ENCODE measurements at regions not wholly inside any gene's neighbourhood (a gene's known extent, or its start where the extent isn't known, plus 50 kb on each side); places are given as distances from the start of the nearest gene placed in this dataset.

- H3K36me3 ChIP-seq (replicated peaks in 1 of 2; ENCODE audit: insufficient read depth in 1 of 2, low read depth in 2 of 2), result no peaks in the 10 kb centered on the region
- H3K27me3 ChIP-seq, result no peaks in the 10 kb centered on the region
- intact Hi-C loops (cut with DNase I), result no loop called here
- no peak for ATAC-seq
- H3K9me3 ChIP-seq, result no peaks in the 10 kb centered on the region
- WGBS, 2 donors, result 92 to 100% methylated on average over 1 of the region's 1 CpG
- H3K27ac ChIP-seq, result no peak overlapping the region
- no peaks in the 10 kb centered on the region for H3K4me1 ChIP-seq
- H3K4me3 ChIP-seq, result no peak overlapping the region
- TF ChIP-seq CTCF (IDR thresholded peaks at IDR 0.05) (no peak), POLR2A (IDR thresholded peaks at IDR 0.05) (no peak)
- no peak for DNase-seq
Measured at GRCh38 chr12:77777274-77777673, 53.4 kb upstream of the NAV3 start.

- H3K36me3 ChIP-seq (replicated peaks in 1 of 2; ENCODE audit: insufficient read depth in 1 of 2, low read depth in 2 of 2), result no peaks in the 10 kb centered on the region
- no peak overlapping the region for H3K4me3 ChIP-seq
- intact Hi-C loops (cut with DNase I), result no loop called here
- WGBS, 2 donors, result 67 to 73% methylated on average over 5 of the region's 5 CpGs
- H3K9me3 ChIP-seq, result no peaks in the 10 kb centered on the region
- no peak for TF ChIP-seq POLR2A (IDR thresholded peaks at IDR 0.05)
- no peak for TF ChIP-seq CTCF (IDR thresholded peaks at IDR 0.05)
- ATAC-seq, result no peak
- no peaks in the 10 kb centered on the region for H3K4me1 ChIP-seq
- no peak overlapping the region for H3K27ac ChIP-seq
- DNase-seq, result no peak
- H3K27me3 ChIP-seq, result no peaks in the 10 kb centered on the region
Measured at GRCh38 chr12:77774761-77775160, 55.9 kb upstream of the NAV3 start.

GRCh38 chr12:77772676-77773298, 57.9 kb upstream of the NAV3 start:
- TF ChIP-seq CTCF (IDR thresholded peaks at IDR 0.05) (no peak), POLR2A (IDR thresholded peaks at IDR 0.05) (no peak)
- no peak overlapping the region for H3K27ac ChIP-seq
- H3K36me3 ChIP-seq (replicated peaks in 1 of 2; ENCODE audit: insufficient read depth in 1 of 2, low read depth in 2 of 2), result no peaks in the 10 kb centered on the region
- DNase-seq (no peak), ATAC-seq (no peak)
- intact Hi-C loops (cut with DNase I), result no loop called here
- no peaks in the 10 kb centered on the region for H3K4me1 ChIP-seq
- no peaks in the 10 kb centered on the region for H3K27me3 ChIP-seq
- H3K4me3 ChIP-seq, result no peak overlapping the region
- WGBS, 2 donors, result 73 to 78% methylated on average over 6 of the region's 6 CpGs
- H3K9me3 ChIP-seq, result no peaks in the 10 kb centered on the region

- ATAC-seq (no peak), DNase-seq (no peak)
- intact Hi-C loops (cut with DNase I), result no loop called here
- Histone ChIP-seq H3K27me3 (no peaks in the 10 kb centered on the region), H3K9me3 (no peaks in the 10 kb centered on the region), H3K4me3 (no peak overlapping the region), H3K4me1 (no peaks in the 10 kb centered on the region), H3K27ac (no peak overlapping the region), H3K36me3 (replicated peaks in 1 of 2; ENCODE audit: insufficient read depth in 1 of 2, low read depth in 2 of 2) (no peaks in the 10 kb centered on the region)
- WGBS, 2 donors, result 60 to 75% methylated on average over 1 of the region's 1 CpG
- no peak for TF ChIP-seq POLR2A (IDR thresholded peaks at IDR 0.05)
- no peak for TF ChIP-seq CTCF (IDR thresholded peaks at IDR 0.05)
Measured at GRCh38 chr12:77768558-77768957, 62.1 kb upstream of the NAV3 start.

GRCh38 chr12:77767756-77768343, 62.8 kb upstream of the NAV3 start:
- no peaks in the 10 kb centered on the region for H3K27me3 ChIP-seq
- no peak for DNase-seq
- TF ChIP-seq POLR2A (IDR thresholded peaks at IDR 0.05), result no peak
- TF ChIP-seq CTCF (IDR thresholded peaks at IDR 0.05), result no peak
- no peak for ATAC-seq
- no peak overlapping the region for H3K4me3 ChIP-seq
- H3K27ac ChIP-seq, result no peak overlapping the region
- intact Hi-C loops (cut with DNase I), result no loop called here
- H3K36me3 ChIP-seq (replicated peaks in 1 of 2; ENCODE audit: insufficient read depth in 1 of 2, low read depth in 2 of 2), result no peaks in the 10 kb centered on the region
- H3K4me1 ChIP-seq, result no peaks in the 10 kb centered on the region
- no peaks in the 10 kb centered on the region for H3K9me3 ChIP-seq
- WGBS, 2 donors, result 64% methylated on average over 1 of the region's 1 CpG; no CpG with 5 or more reads in 1 of the 2 donors
